Hepatocyte (in vitro differentiated cells): ENCODE measurements at regions not wholly inside any gene's neighbourhood (a gene's known extent, or its start where the extent isn't known, plus 50 kb on each side); places are given as distances from the start of the nearest gene placed in this dataset.

ENCODE experiments used
- CTCF ChIP-seq: fragments of 200-600 bp; sonication (generic); IDR thresholded peaks from 2 replicates; pipeline ENCODE4 v1.5.1; 2016; ENCODE audit warnings: antibody characterized with exemption, mild to moderate bottlenecking; ENCODE audit not compliant: poor library complexity
- EZH2 ChIP-seq: fragments of 200-600 bp; sonication (generic); IDR thresholded peaks from 2 replicates; pipeline ENCODE4 v1.6.1; 2016; ENCODE audit warnings: antibody characterized with exemption, mild to moderate bottlenecking, borderline replicate concordance

- TF ChIP-seq EZH2, result no peak
- TF ChIP-seq CTCF, result no peak
Observed at GRCh38 chr6:126743076-126743475, 375.4 kb upstream of the RSPO3 start.
